Femur (tissue), 1 donor: ENCODE measurements at regions not wholly inside any gene's neighbourhood (a gene's known extent, or its start where the extent isn't known, plus 50 kb on each side); places are given as distances from the start of the nearest gene placed in this dataset.
A peak's percentile ranks its signal among the peaks of the same experiment; 100 is the strongest.

Source experiments
- DNase-seq: peaks from one replicate; pipeline ENCODE4 v3.0.0-alpha.2; 2017

- DNase-seq, result no peak
These were observed 57.3 kb downstream of the HHEX start for GRCh38 chr10:92747066-92747465.

GRCh38 chr10:92747600-92747999 lies 57.8 kb downstream of the HHEX start:
- no peak for DNase-seq

DNA sequence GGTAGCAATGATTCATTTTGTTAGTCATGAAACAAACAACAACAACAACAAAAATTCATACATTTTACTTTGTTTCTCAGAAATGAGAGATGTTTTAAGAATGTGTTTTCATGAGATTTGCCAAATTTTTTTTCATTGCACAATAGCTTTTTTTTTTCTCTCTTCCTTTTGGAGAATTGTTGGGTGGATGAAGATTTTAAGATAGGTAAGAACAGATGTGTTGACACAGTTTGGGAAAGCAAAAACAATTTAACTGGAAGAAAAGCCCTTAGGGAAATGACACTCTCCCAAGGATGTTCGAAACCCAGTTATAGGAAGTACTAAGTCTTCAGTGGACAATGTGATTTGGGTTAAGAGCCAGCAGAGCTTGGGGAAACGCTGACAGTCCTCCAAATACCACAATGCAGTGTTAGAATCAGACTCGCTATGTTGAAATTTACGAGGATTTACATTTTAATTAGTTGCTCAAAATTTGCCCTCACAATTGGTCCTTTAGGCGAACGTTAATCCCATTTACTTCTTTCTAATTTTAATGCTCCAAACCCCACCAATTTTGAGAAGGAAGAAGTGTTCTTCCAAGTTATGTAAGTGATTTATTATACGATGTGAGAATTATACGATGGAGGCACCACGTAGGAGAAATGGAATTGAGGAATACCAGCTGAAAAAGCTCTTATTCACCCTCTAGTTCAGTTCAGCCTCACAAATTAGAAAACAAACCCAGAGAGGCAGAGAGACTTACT lies 61.2 kb downstream of the HHEX start:
- DNase-seq, result no peak

DNA sequence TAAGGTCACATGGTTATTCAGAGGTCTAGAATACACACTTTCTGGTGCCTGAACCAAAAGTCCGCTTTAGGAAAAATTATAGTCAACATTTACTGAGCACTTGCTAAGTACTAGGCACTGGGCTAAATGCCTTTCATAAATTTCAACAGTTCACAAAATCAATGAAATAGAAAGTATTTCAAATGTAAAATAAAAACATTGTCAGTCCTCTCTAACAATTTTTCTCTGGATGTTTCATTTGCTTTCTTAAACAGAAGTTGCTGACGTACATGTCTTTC lies 61.7 kb downstream of the HHEX start:
- DNase-seq, result no peak

DNA sequence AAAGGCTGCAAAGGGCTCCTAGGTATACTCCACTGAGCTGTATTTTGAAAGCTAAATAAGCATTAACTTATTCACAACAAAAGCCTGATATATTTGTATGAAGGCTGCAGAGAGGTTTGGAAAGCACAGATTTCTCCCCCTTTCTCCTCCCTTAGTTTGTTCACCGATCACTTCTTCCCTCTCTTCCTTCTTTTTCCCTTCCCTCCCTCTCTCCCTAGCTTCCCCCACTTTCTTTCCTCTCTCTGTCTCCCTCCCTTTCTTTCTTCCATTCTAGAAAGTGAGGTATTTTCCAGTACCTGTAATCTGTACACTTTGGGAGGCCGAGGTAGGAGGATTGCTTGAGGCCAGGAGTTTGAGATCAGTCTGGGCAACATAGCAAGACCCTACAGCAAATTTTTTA lies 62.1 kb downstream of the HHEX start:
- no peak for DNase-seq

- DNase-seq, result no peak
These were observed 64.1 kb downstream of the HHEX start for GRCh38 chr10:92753865-92754264.

GRCh38 chr10:92755725-92756124 lies 66.0 kb downstream of the HHEX start:
- DNase-seq, result no peak

- peak; percentile 28 for DNase-seq
These were observed 66.7 kb downstream of the HHEX start for GRCh38 chr10:92756201-92757065.

GRCh38 chr10:92757066-92757710 lies 67.4 kb downstream of the HHEX start:
- DNase-seq, result peak; percentile 80

DNA sequence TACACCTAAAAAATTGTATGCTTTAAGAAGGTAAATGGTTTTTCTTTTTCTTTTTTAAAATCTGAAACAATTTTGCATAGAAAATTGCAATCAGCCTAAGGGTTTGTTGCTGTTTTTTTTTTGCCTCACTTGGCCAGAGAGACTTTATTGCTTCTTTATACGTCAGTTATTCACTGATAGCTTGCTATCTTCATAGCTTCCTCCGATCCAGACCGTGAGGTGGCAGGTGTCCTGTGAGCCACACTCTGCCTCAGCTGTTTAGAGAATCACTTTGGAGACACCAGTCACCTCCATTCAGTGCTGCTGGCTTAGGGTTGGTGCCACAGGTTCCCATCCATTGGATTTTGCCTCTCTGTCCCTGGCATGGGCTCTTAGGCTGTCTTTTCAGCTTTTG lies 68.0 kb downstream of the HHEX start:
- DNase-seq, result no peak

GRCh38 chr10:92758594-92758993 lies 68.8 kb downstream of the HHEX start:
- no peak for DNase-seq

DNA sequence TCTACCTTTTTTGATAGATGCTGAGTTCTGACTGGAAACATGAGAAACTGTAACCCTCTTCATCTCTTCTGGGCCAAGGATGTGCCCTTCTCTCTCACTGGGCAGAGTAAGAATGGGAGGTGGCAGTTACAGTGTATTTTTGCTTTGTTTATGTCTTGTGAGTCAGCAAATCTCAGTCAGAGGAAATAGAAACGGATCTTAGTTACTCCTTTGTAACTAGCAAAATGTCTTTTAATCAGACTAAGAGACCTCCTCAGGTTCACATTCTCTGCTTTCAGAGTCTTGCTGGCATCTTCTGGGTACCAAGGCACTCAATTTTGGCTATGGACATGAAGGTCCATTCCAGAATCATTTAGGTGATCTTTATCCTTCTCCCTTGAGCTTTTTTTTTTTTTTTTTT lies 70.9 kb downstream of the HHEX start:
- no peak for DNase-seq

GRCh38 chr10:92761571-92761970 lies 71.8 kb downstream of the HHEX start:
- no peak for DNase-seq

DNA sequence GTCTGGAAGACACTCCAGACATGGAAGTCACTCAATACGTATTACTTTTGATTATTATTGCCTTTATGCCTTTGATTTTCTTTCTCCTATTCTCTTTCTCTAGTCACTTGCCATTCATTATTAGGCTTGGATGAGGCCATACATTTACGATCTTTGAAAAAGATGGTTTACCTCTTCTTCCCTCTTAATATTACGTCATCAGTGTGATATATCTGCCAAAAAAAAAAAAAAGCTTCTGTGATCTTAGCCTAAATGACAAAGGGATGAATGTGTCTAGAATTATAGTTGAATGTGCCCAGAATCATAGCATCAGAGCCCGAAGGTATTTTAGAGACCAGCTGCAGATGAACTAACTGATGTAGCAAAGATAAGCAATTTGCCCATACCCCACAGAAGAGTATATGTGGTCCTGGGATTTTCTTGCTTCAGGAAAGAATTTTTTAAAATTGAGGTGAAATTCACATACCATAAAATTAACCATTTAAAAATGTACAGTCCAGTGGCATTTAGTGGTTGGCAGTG lies 73.9 kb downstream of the HHEX start:
- DNase-seq, result no peak

- no peak for DNase-seq
These were observed 76.7 kb downstream of the HHEX start for GRCh38 chr10:92766451-92766850.

DNA sequence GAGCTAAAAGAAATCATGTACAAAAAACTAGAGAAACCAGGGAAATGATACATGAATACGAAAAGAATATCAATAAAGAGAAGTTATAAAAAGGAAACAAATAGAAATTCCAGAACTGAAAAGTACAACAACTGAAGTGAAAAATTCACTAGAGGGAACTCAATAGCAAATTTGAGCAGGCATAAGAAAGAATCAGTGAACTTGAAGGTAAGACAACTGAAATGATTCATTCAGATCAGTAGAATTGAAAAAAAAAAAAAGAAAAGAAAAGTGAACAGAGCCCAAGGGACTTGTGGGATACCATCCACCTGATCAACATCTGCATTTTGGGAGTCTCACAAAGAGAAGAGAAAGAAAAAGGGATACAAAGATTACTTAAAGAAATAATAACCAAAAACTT lies 78.3 kb downstream of the HHEX start:
- DNase-seq, result no peak

- DNase-seq, result no peak
These were observed 74.5 kb upstream of the EXOC6 start for GRCh38 chr10:92773776-92774175.

- DNase-seq, result no peak
These were observed 70.2 kb upstream of the EXOC6 start for GRCh38 chr10:92778091-92778490.

- DNase-seq, result no peak
These were observed 63.2 kb upstream of the EXOC6 start for GRCh38 chr10:92785118-92785517.

- no peak for DNase-seq
These were observed 60.7 kb upstream of the EXOC6 start for GRCh38 chr10:92787557-92788152.

- DNase-seq, result no peak
These were observed 59.3 kb upstream of the EXOC6 start for GRCh38 chr10:92789067-92789466.

DNA sequence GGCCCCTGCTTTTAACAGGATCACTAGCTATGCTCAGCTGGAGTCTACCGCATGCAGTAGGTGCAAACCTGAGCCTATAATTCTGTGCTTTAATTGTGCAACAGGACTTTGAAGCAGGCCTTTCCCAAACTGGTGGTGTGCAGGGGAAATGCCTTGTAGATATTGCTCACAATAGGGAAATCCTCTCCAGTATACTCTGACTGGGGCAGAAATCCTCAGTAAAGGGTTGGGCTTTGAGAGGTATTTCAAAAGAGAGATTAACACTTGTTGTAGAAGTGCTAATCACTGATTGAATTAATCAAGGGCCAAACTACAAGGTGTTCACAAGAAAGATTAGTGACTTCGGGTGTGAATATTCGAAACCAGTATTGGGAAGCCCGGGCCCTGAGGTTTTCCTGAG lies 58.5 kb upstream of the EXOC6 start:
- DNase-seq, result no peak

GRCh38 chr10:92790440-92790839 lies 57.9 kb upstream of the EXOC6 start:
- DNase-seq, result no peak
